ENCODE measurements at regions not wholly inside any gene's neighbourhood (a gene's known extent, or its start where the extent isn't known, plus 50 kb on each side); places are given as distances from the start of the nearest gene placed in this dataset.

- ChIA-PET POLR2A (no interaction called here), CTCF (no interaction called here)
- DNase-seq (ENCODE audit: low read depth, low spot score), result no peak
- Histone ChIP-seq H3K9me3 (ENCODE audit: control insufficient read depth, insufficient read depth, low read length) (no peaks in the 10 kb centered on the region; the same call in 1 of the 2 replicates), H3K27ac (ENCODE audit: low read depth, low read length) (no peak overlapping the region), H3K27me3 (ENCODE audit: control insufficient read depth, insufficient read depth, low read length) (no peaks in the 10 kb centered on the region), H3K4me3 (ENCODE audit: low read depth, low read length) (no peak overlapping the region)
- no peak for TF ChIP-seq CTCF (IDR thresholded peaks at IDR 0.05; ENCODE audit: low read depth, low read length)
These were observed 544.7 kb upstream of the ROBO2 start for GRCh38 chr3:76495216-76495615.

- Histone ChIP-seq H3K27me3 (ENCODE audit: control insufficient read depth, insufficient read depth, low read length) (no peaks in the 10 kb centered on the region), H3K9me3 (ENCODE audit: control insufficient read depth, insufficient read depth, low read length) (no peaks in the 10 kb centered on the region; the same call in 1 of the 2 replicates), H3K27ac (ENCODE audit: low read depth, low read length) (no peak overlapping the region), H3K4me3 (ENCODE audit: low read depth, low read length) (no peak overlapping the region)
- no peak for TF ChIP-seq CTCF (IDR thresholded peaks at IDR 0.05; ENCODE audit: low read depth, low read length)
- peak; percentile 29 for DNase-seq (ENCODE audit: low read depth, low spot score)
- CTCF ChIA-PET, result no interaction called here
- POLR2A ChIA-PET, result no interaction called here
These were observed 542.3 kb upstream of the ROBO2 start for GRCh38 chr3:76497636-76498035.

- ChIA-PET CTCF (interaction anchor here (1.9 kb wide), 1 partner anchor 69 kb away, joined by 4 read pairs; no protein-coding TSS in a partner anchor), POLR2A (no interaction called here)
- no peaks in the 10 kb centered on the region for H3K27me3 ChIP-seq (ENCODE audit: control insufficient read depth, insufficient read depth, low read length)
- no peak overlapping the region for H3K4me3 ChIP-seq (ENCODE audit: low read depth, low read length)
- H3K9me3 ChIP-seq (ENCODE audit: control insufficient read depth, insufficient read depth, low read length), result no peaks in the 10 kb centered on the region; the same call in 1 of the 2 replicates
- H3K27ac ChIP-seq (ENCODE audit: low read depth, low read length), result no peak overlapping the region
- no peak for DNase-seq (ENCODE audit: low read depth, low spot score)
- TF ChIP-seq CTCF (IDR thresholded peaks at IDR 0.05; ENCODE audit: low read depth, low read length), result no peak
These were observed 539.1 kb upstream of the ROBO2 start for GRCh38 chr3:76500746-76501275.

- ChIA-PET POLR2A (no interaction called here), CTCF (interaction anchor here (1.9 kb wide), 1 partner anchor 69 kb away, joined by 4 read pairs; no protein-coding TSS in a partner anchor)
- no peak overlapping the region for H3K4me3 ChIP-seq (ENCODE audit: low read depth, low read length)
- TF ChIP-seq CTCF (IDR thresholded peaks at IDR 0.05; ENCODE audit: low read depth, low read length), result no peak
- DNase-seq (ENCODE audit: low read depth, low spot score), result no peak
- no peaks in the 10 kb centered on the region for H3K27me3 ChIP-seq (ENCODE audit: control insufficient read depth, insufficient read depth, low read length)
- no peak overlapping the region for H3K27ac ChIP-seq (ENCODE audit: low read depth, low read length)
- no peaks in the 10 kb centered on the region; the same call in 1 of the 2 replicates for H3K9me3 ChIP-seq (ENCODE audit: control insufficient read depth, insufficient read depth, low read length)
These were observed 538.6 kb upstream of the ROBO2 start for GRCh38 chr3:76501315-76501714.

- ChIA-PET POLR2A (no interaction called here), CTCF (no interaction called here)
- no peak for DNase-seq (ENCODE audit: low read depth, low spot score)
- H3K4me3 ChIP-seq (ENCODE audit: low read depth, low read length), result no peak overlapping the region
- no peaks in the 10 kb centered on the region; the same call in 1 of the 2 replicates for H3K9me3 ChIP-seq (ENCODE audit: control insufficient read depth, insufficient read depth, low read length)
- TF ChIP-seq CTCF (IDR thresholded peaks at IDR 0.05; ENCODE audit: low read depth, low read length), result no peak
- no peaks in the 10 kb centered on the region for H3K27me3 ChIP-seq (ENCODE audit: control insufficient read depth, insufficient read depth, low read length)
- no peak overlapping the region for H3K27ac ChIP-seq (ENCODE audit: low read depth, low read length)
These were observed 537.8 kb upstream of the ROBO2 start for GRCh38 chr3:76502076-76502475.
